HK-2 (cell line): ENCODE measurements at regions not wholly inside any gene's neighbourhood (a gene's known extent, or its start where the extent isn't known, plus 50 kb on each side); places are given as distances from the start of the nearest gene placed in this dataset.

Experiments
- DNase-seq: peaks from one replicate; pipeline ENCODE4 v3.0.0-alpha.2; 2018; ENCODE audit not compliant: unreplicated experiment

DNA sequence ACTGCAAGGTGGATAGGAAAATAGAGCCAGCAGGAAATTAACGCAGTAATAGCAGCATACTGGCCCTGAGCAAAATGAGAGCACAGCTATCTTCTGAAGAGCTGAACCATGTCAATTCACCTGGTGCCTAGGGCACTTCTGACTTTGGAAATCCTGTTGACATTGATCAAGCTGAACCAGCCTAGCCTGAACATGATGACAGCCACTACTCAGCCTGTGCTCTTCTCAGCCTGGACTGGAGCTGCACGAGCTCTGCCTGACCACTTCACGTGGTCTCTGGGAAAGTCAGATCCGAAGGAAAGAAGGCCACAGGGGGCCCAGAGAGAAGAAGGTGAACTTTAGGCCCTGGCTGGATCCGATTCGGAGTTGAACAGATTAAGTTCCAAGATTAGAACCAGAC, 421.9 kb downstream of the LPIN1 start:
- no peak for DNase-seq

DNA sequence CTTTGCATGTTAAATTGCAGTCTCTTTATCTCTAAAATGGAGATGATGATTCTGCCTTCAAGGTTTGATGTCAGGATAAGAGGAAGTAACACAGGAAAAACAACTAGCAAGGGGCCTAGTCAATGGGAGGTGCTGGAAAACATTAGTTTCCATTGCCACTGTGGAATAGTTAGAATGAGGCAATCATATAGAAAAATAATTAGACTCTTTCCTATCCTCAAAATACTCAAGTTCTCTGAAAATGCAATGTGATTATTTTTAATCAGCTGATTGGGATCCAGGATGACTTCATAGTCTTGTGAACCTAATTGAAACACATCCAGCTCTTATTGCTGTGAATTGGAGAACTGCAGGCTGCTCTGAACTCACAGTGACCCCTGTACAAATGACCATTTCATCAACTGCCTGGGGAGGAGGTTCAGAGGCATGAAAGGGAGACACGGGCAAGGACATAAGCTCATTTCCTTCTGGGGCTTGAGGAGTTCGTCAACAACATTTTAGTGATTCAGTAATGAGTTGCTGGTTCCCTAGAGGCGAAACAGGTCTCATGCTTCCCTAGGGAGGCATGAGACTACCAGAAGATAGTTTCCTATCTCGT, 422.5 kb downstream of the LPIN1 start:
- no peak for DNase-seq

DNA sequence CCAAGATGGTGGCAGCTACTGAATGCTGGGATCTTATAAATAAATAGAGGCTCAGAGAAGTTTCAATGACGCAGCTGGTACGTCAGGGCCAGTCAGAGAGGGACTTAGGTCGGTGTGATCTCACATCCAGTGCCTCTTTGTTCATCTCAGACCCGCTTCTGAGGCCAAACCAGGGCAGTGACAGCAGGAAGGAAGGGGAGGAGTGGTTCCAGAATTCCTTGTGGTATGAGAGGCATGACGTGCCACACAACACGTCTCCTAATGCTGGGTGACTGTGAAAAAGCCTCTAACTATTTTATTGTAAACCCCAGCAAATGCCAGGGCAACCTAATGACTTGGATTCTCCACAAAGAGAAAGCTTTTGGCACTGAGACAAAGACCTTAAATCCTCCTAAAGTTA, 423.3 kb downstream of the LPIN1 start:
- DNase-seq: peak; percentile 7

DNA sequence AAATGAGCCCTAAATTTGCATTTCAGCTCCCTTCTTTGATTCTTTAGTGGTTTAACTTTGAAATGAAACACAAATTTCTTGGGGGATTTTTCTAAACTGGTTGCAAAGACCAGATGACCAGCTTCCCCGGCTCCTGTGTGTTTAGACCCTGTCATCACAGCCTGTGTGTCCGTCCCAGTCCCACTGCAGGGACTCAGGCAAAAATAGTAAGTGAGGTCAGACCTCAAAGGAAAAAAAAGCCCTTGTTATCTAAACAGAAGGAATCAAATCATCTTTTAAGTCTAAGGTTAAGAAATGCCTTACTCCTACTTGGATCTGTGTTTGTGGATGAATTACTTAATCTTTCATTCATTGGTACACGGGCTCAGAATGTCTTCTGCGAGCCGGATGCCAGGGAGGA, 423.7 kb downstream of the LPIN1 start:
- no peak for DNase-seq

DNA sequence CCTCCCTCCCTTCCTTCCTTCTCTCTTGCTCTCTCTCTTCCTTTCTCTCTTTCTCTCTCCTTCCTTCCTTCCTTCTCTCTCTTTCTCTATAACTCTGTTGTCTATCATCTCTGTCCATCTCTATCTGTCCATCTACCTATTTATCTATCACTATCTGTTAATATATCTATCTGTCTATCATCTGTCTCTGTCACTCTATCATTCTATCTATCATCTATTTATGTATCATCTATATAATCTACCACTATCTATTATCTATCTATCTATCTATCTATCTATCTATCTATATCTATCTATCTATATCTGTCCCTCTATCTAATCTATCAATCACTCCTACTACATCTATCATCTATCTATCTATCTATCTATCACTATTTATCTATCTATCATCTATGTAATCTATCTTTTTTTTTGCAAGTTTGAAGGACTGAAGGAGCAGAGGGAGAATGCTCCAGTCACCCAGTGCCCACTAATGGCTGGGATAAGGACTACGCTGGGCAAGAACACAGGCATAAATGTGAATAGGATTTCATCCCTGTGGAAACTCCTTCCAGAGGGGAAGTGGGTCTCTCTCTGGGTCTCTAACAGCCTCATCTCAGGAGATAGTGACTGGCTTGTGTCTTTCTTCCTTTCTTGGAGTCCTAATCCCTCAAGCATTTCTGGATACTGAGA, 427.0 kb downstream of the LPIN1 start:
- no peak for DNase-seq

DNA sequence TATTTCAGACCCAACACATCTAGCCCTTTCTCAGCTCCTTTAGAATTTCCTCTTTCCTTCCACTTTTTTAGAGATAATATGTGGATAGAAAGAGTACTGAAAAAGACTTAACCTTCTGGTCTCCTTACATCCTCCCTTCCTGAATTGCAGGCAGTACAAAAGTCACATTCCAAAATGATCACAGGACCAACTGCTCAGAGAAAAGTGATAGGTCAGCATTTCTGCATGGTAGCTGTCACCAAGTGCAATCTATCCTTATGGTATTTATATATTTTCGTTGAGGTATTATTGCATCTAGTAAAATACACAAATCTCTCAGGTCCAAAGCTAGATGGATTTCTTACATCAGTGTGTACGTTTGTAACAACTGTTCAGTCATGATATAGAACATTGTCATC, 427.5 kb downstream of the LPIN1 start:
- DNase-seq: no peak

DNA sequence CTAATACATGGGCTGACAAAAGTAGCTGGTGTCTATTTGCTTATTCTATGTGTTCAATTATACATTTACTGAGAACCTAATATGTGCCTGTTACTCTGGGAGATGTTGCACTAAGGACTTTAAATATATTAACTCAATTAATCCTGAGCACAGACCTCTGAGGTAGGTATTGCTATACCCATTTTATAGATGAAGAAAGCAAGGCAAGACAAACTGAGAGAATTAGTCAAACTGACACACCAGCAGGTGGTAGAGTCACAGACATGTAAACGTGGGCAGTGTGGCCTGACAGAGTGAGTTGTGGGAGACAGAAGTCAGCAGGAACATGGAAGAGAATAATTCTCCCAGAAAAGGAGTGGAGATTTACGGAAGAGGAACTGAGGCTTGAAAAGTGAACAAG, 428.9 kb downstream of the LPIN1 start:
- DNase-seq: no peak

DNA sequence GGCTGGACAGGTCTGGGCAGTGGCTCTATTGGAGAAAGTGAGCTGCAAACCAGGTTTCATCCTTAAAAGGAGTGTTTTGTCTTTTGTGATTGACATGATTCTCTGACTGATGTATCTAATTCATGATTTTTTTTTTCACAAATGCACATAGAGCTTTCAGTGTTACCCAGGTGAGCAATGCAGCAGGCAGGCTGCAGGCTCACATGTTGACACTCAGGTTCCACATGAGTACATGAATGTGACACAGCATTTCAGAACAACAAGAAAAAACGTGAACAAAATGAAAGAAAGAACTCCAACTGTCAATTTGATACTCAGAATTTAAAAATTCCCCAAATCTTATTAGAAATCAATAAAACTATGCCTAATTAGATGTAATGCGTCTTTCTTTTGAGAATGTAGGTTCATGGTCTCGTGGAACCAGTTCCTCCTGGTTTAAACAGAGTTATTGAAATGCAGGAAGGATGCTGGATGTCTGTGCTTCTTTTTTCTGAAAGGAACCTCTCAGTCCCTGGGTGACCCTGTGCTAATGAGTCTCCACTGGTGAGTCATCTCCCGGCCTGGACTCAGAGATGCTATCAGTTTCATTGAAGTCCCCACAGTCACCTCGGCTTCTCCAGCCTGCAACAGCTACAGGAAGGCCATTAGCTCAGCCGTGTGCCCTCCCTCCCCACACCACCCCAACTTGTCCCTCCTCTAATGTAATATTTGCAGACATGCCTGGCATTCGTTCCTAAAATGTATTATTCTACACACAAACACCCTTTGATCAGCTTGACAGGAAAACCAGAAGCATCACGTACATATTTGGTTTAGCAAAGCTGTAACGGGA, 430.4 kb downstream of the LPIN1 start:
- DNase-seq: peak; percentile 17

DNA sequence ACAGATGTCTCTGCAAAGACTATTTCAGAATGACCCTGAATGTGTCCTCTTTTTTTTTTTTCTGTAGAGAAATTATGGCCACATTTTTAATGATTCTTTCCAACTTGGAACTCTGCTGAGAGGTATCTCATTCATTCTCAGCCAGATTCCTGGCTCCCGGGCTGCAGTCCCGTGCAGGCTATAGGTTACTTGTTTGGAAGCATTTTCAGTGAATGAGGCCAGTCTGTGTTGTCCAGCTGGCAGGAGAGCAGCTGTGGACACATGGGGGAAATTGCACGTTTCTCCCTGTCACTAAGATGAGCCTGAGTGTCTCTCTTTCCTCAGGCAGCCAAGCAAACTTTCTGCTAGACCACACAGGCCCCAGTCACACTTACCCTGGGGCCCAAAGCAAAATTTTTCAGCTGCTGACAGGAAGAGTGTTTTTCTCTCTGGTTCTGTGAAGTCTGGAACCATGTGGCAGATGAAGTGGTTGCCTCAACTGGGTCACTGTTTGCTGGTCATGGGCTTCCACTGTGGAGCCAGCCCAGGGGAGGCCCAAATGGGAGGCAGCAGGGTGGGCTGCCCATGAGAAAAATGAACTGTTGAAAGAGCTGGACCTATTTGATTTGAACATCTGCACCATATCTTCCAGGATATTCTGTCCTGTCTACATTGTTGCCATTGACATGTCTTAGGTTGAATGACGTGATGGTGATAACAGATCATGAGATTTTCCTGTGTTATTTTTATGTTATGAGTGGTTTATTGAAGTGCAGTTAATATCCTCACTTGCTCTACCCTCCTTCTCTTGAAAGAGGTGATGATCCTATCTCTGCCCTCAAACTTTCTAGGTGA, 431.2 kb downstream of the LPIN1 start:
- no peak for DNase-seq

DNA sequence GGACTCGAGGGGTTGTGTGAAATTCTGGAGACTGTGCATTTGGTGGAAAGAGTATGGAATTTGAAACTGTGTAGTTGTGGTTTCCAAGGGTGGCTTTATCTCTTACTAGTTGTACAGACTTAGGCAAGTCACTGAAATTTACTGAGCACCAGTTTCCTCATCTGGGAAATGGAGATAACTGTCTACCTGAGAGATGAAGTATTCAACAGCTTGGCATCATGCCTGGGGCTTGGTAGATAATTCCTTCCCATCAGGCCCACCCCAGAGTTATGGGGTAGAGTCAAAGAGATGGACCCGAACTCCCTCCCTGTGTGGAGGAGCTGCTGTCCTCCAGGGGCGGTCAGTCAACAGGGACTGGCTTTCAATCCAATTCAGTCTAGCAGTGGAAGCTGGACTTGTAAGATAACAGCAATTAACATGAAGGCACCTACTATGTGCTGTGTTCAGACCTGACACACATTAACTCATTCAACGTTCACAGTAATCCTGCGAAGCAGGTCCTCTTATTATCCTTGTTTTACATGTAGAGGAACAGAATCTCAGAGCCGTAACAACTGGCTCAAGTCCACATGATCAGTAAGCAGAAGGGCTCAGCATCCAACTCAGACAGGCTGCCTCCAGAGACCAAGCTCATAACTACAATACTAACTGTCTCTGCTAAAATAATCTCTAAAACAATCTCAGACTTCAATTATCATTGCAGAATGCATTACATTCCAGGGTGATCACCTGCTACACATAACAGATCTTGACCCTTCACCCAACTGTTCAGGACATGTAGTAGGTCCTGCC, 432.1 kb downstream of the LPIN1 start:
- DNase-seq: no peak

DNA sequence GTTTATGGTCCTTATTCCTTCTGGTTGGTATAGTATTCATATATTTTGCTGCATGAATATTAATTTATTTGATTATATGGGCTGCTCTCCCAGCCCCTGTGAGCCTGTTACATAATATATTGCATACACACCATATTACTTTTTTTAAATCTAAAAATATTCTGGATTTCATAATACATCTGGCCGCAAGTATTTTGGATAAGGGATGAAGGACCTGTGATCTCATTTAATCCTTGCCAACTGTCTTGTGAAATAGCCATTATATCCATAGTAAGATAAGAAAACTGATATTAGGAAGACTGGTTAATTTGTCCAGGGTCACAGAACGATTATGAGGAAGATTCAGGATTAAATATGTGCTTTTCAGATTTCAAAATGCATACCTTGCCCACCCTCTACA, 433.6 kb downstream of the LPIN1 start:
- DNase-seq: no peak

DNA sequence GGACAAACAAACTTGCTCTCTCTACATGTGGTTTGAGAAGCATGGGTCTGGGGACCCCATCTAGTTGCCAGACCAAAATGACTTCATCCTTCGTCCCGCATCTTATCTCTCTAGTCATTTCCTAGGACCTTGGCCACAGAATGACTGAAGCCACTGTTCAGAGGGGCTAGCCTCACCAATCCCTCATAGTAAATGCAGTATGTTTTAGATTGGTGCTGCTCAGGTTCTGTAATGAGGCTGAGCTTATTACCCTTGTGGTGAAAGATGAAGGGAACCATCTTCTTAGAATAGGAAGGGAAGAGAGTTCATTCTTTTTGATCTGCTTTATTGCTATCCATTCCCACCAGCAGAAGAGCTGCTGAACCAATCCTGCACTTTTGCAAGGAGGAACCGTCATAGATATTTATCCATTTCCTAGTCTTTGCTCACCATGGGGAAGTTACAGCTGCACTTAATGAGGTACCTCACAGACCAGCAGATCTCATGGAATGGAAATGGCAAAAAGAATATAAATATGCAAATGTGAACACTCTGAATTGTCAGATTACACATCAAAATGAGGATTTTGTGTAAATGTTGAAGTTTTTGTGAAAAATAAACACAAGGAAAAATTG, 436.7 kb downstream of the LPIN1 start:
- no peak for DNase-seq

DNA sequence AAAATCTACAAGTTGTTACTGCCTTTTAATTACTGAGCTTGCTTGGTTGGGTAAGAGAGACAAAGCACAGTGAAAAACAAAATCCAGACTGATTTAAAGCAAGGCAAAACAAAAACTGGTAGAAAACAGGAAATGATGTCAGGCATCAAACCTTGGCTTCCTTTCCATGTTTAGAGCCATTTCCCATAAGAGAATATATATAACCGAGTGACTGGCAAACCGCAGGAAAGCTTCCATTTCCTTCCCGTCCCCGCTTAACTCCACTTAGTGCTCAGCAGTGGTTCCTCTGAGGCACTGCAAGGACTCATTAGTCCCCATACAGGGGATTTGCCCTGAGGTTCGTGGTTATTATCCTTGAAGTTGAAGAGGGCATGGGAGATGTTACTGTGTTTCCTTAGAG, 446.3 kb downstream of the LPIN1 start:
- no peak for DNase-seq

DNA sequence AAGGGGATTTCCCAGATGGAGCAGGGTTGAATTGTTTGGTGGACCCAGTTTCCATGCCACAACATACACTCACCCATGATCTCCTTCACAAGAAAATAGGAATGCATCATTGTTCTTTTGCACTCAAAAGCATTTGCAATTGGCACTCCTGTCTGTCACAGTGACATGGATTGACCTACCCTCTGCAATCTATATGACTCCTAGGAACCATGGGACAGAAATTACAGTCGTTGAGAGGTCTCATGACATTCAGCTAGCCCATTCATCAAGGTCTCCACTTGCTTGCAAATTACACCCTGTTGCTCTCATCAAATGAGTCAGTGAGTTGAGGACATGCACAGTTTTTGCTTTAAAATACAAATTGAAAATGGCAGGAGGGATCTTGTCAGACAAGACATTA, 448.5 kb downstream of the LPIN1 start:
- DNase-seq: no peak

DNA sequence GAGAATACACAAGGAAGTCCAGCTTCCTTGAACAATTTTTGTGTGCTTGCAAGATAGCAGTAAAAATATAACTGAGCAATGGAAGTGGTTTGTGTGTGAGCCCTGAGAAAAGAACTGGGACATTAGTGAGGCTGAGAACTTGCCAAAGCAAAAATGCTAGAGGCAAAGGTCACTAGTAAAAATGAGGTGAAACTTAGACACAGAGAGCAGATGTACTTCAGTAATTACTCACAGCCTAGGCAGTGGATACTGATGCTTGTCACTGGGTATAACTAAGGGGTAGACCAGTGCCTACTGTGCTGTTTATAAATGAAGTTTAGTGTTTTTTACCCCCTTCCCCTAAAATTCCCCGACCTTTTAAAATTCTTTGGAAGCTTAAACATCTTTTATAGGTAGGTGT, 450.1 kb downstream of the LPIN1 start:
- DNase-seq: no peak

DNA sequence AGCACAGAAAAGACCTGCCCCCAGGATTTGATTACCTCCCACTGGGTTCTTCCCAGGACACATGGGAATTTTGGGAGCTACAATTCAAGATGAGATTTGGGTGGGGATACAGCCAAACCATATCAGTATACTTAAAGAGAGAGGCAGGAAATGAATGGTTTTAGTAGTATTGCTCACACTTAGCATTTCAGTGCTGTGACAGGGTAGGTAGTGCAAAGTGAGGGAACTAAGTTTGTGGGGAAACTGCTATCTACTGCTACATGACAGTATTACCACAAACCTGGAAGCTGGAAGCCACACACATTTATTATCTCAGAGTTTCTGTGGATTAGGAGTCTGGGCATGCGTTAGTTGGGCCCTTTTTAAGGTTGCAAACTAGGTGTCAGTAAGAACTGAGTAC, 450.7 kb downstream of the LPIN1 start:
- no peak for DNase-seq

DNA sequence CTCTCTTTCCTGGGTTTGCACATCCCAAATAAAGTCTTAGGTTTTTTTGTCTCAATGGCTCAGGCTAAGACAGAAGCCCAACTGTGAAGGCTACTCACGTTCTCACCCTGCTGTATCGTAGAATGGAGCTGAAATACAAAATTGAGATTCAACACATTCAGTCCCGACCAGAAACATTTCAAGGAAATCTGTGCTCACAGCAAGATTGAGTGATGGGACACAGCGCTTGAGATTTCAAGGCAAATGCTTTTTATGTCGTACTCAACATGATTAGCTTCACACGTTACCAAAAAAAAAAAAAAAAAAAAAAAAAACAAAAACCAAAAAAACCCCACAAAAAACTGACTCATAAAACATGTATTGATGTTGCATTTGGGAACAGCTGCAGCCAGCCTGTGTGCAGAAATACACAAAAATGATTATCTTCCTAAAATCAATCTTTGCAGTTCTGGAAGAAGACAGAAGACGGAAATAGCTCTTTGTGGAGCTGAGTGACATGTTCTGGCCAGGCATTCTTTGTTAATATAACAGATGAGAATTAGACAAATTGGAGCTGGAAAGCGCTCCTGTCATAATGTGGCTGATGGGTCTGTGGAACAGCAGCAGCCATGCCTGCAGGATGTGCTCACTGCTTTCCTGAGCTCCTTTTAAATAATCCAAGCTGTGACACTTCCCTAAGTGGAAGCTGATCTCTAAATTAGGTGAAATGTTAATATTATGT, 453.2 kb downstream of the LPIN1 start:
- DNase-seq: no peak

DNA sequence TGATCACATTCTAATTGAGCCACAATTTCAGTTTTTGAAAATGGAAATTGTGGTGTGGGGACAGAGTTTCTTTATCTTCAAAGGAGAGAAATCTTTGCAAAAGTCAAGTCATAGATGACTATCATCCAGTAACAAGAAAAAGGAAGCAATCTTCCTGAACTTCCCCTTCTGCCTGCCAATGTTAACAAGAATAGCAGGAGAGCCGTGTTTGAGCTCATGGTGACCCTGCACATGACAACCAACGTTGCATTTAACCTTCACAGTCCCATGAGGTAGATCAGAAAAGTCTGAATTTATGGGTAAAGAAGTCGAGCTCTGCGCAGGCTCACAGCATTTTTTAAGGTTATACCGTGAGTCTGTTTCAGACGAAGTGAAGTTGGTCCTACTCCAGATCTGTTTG, 454.9 kb downstream of the LPIN1 start:
- no peak for DNase-seq

DNA sequence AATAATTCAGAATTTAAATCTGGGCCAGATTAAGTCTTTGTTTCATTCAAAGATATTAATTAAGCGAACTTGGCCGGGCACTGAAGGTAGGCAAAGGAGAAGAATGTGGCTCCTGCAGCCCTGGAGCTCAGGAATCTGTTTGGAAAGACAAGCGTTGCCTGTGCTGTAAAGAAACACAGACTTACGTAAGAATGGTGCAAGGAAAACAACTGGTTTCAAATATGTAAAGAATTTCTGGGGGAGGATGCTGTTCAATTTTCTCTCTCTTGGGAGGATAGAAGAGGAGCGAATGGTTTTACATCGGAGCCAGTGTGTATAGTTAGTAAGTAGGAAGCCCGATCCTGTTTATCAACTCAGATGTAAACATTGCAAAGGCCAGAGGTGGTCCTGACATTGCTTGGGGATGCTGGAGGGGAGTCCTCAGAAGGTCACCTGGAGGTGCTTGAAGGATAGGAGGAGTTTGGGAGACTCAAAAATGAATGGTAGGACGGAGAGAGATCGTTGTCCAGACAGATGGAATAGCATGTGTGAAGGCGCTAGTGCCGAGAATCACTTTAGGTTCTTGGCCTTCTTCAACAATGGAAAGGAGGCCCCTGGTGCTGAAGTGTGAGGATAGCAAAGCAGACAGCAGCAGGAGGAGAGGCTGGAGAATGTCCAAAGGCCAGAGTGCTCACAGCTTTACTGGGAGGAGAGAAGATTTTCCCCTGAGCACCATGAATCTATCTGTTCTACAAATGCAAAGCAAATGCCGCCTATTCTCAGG, 456.1 kb downstream of the LPIN1 start:
- no peak for DNase-seq

DNA sequence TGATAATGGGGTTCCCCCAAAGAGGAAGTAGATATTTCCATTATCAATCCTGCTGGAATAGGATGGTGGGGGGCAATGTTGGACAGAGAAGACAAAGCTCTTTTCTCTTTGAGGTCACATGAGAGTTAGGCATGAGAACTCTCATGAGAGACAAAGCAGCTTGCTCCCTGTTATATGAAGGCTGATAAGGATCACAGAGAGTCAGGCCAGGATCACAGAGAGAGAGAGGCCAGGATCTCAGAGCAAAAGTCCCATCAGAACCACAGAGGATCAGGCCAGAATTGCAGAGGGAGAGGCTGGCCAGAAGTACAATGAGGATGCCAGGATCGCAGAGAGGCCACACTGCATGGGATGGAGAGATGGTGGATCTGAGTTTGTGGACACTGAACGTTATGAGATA, 457.1 kb downstream of the LPIN1 start:
- no peak for DNase-seq
